AG04449 (cell line): ENCODE measurements at regions not wholly inside any gene's neighbourhood (a gene's known extent, or its start where the extent isn't known, plus 50 kb on each side); places are given as distances from the start of the nearest gene placed in this dataset.

Experiments
- CTCF ChIA-PET: fragments of 350-600 bp; formaldehyde crosslinking; extraction: SDS; loops from one replicate; lab custom pipeline; 2021; ENCODE audit warnings: antibody characterized with exemption; lab: Yijun Ruan, JAX
- POLR2A ChIA-PET: fragments of 400-600, 350-600 bp; formaldehyde crosslinking; extraction: SDS; loops from one replicate; lab custom pipeline; 2020; ENCODE audit warnings: antibody characterized with exemption, inconsistent platforms; lab: Yijun Ruan, JAX
- DNase-seq: peaks from one replicate; pipeline ENCODE4 v3.0.0-alpha.2; 2010; ENCODE audit warnings: low read depth, low spot score
- H3K4me3 ChIP-seq: 2 replicates; pipeline ENCODE4 v1.5.1; 2011; ENCODE audit warnings: low read depth, mild to moderate bottlenecking, control low read depth, low read length
- CTCF ChIP-seq: IDR thresholded peaks from one replicate; pipeline ENCODE4 v1.5.1; 2011; ENCODE audit warnings: mild to moderate bottlenecking, moderate library complexity, low read length, control low read depth, inconsistent platforms; ENCODE audit not compliant: insufficient read depth; ENCODE audit errors: missing control alignments

- POLR2A ChIA-PET: no interaction called here
- CTCF ChIA-PET: no interaction called here
- no peak overlapping the region for H3K4me3 ChIP-seq
- no peak for DNase-seq
- TF ChIP-seq CTCF: no peak
Observed at GRCh38 chr1:88013485-88013884, 670.6 kb upstream of the PKN2 start.

GRCh38 chr1:88014131-88014530, 669.9 kb upstream of the PKN2 start:
- POLR2A ChIA-PET: no interaction called here
- TF ChIP-seq CTCF: no peak
- no peak for DNase-seq
- CTCF ChIA-PET: no interaction called here
- no peak overlapping the region for H3K4me3 ChIP-seq

GRCh38 chr1:88016947-88017346, 667.1 kb upstream of the PKN2 start:
- CTCF ChIA-PET: interaction anchor here (1.2 to 1.3 kb wide), 2 partner anchors 10 to 19 kb away, joined by 3 read pairs; no protein-coding TSS in a partner anchor
- no peak for TF ChIP-seq CTCF
- no peak overlapping the region for H3K4me3 ChIP-seq
- POLR2A ChIA-PET: no interaction called here
- no peak for DNase-seq

GRCh38 chr1:88021529-88021928, 662.5 kb upstream of the PKN2 start:
- ChIA-PET POLR2A (no interaction called here), CTCF (interaction anchor here (1.0 kb wide), 1 partner anchor 10 kb away, joined by 3 read pairs; no protein-coding TSS in a partner anchor)
- TF ChIP-seq CTCF: no peak
- no peak for DNase-seq
- no peak overlapping the region for H3K4me3 ChIP-seq

GRCh38 chr1:88022516-88022915, 661.6 kb upstream of the PKN2 start:
- TF ChIP-seq CTCF: no peak
- no peak for DNase-seq
- ChIA-PET CTCF (no interaction called here), POLR2A (no interaction called here)
- no peak overlapping the region for H3K4me3 ChIP-seq

GRCh38 chr1:88029142-88029541, 654.9 kb upstream of the PKN2 start:
- no peak for TF ChIP-seq CTCF
- no peak overlapping the region for H3K4me3 ChIP-seq
- CTCF ChIA-PET: no interaction called here
- DNase-seq: no peak
- POLR2A ChIA-PET: no interaction called here
